ENCODE measurements at regions not wholly inside any gene's neighbourhood (a gene's known extent, or its start where the extent isn't known, plus 50 kb on each side); places are given as distances from the start of the nearest gene placed in this dataset.

- no peak for TF ChIP-seq CTCF (conservative IDR thresholded peaks at IDR 0.05 in 1 of 2, IDR thresholded peaks at IDR 0.05 in 1 of 2; ENCODE audit: extremely low read depth in 1 of 2, insufficient read depth in 1 of 2, low read depth in 1 of 2, low read length in 2 of 2)
- TF ChIP-seq EZH2 (IDR thresholded peaks at IDR 0.05; ENCODE audit: borderline replicate concordance, low read length): no peak
Observed at GRCh38 chr11:91955206-91955605, 269.4 kb upstream of the FAT3 start.
